BLaER1 treated with 17β-estradiol and CSF1 and Interleukin-3, amounts not matched to agents 10 nM and 100 nM (cell line): ENCODE measurements at regions not wholly inside any gene's neighbourhood (a gene's known extent, or its start where the extent isn't known, plus 50 kb on each side); places are given as distances from the start of the nearest gene placed in this dataset.

Experiments
- H3K27ac ChIP-seq, 11 experiments: shearing (Covaris generic); formaldehyde crosslinking; 2 replicates each; pipeline ENCODE4 v1.8.1; 2022
- H3K27me3 ChIP-seq, 11 experiments: shearing (Covaris generic); formaldehyde crosslinking; 2 replicates each; pipeline ENCODE4 v1.8.1; 2022
- H3K36me3 ChIP-seq, 11 experiments: shearing (Covaris generic); formaldehyde crosslinking; 2 replicates each; pipeline ENCODE4 v1.8.1; 2022
- H3K4me1 ChIP-seq, 10 experiments: shearing (Covaris generic); formaldehyde crosslinking; 2 replicates each; pipeline ENCODE4 v1.8.1; 2022
- H3K4me2 ChIP-seq, 11 experiments: shearing (Covaris generic); formaldehyde crosslinking; 2 replicates each; pipeline ENCODE4 v1.8.1; 2022
- H3K4me3 ChIP-seq, 10 experiments: shearing (Covaris generic); formaldehyde crosslinking; 2 replicates each; pipeline ENCODE4 v1.8.1; 2022
- H3K9ac ChIP-seq, 11 experiments: shearing (Covaris generic); formaldehyde crosslinking; 2 replicates each; pipeline ENCODE4 v1.8.1; 2022
- H3K9me3 ChIP-seq, 11 experiments: shearing (Covaris generic); formaldehyde crosslinking; replicated peaks in 1 of 11; 2 replicates each; pipeline ENCODE4 v1.8.1; 2022
- H4K20me1 ChIP-seq, 11 experiments: shearing (Covaris generic); formaldehyde crosslinking; 2 replicates each; pipeline ENCODE4 v1.8.1; 2022
- Cebpa-rat ChIP-seq, 11 experiments: shearing (Covaris generic); IDR thresholded peaks; 2 replicates each; pipeline ENCODE4 v1.8.1; 2022

GRCh38 chr3:62965311-62965710 lies 90.1 kb upstream of the CADPS start:
- peak overlapping the region in 6 of 11 experiments; percentile 14 to 66 (median 44); a peak in 11 of 22 replicates for H3K4me2 ChIP-seq
- no peak for TF ChIP-seq Cebpa-rat (IDR thresholded peaks at IDR 0.05)
- no peak overlapping the region for H3K9ac ChIP-seq
- H3K4me3 ChIP-seq: no peak overlapping the region
- H4K20me1 ChIP-seq: no peaks in the 10 kb centered on the region
- peaks cover 0 to 29% (median 3%) of the 10 kb centered on the region in 10 experiments; a peak in 11 of 20 replicates for H3K4me1 ChIP-seq
- no peaks in the 10 kb centered on the region for H3K27me3 ChIP-seq
- H3K27ac ChIP-seq: peak overlapping the region in 3 of 11 experiments; percentile 15 to 46 (median 41); a peak in 4 of 22 replicates
- H3K36me3 ChIP-seq: no peaks in the 10 kb centered on the region
- no peaks in the 10 kb centered on the region for H3K9me3 ChIP-seq

GRCh38 chr3:62968128-62968527 lies 92.9 kb upstream of the CADPS start:
- no peak overlapping the region for H3K27ac ChIP-seq
- no peaks in the 10 kb centered on the region for H3K27me3 ChIP-seq
- H3K9ac ChIP-seq: no peak overlapping the region
- H3K9me3 ChIP-seq: no peaks in the 10 kb centered on the region
- peak overlapping the region in 3 of 11 experiments; percentile 42 to 68 (median 43); a peak in 6 of 22 replicates for H3K4me2 ChIP-seq
- no peak overlapping the region for H3K4me3 ChIP-seq
- H3K4me1 ChIP-seq: peaks cover 0 to 29% (median 3%) of the 10 kb centered on the region in 10 experiments; a peak in 11 of 20 replicates
- H3K36me3 ChIP-seq: no peaks in the 10 kb centered on the region
- no peak for TF ChIP-seq Cebpa-rat (IDR thresholded peaks at IDR 0.05)
- no peaks in the 10 kb centered on the region for H4K20me1 ChIP-seq

- TF ChIP-seq Cebpa-rat (IDR thresholded peaks at IDR 0.05): no peak
- no peak overlapping the region for H3K4me3 ChIP-seq
Observed at GRCh38 chr3:62970648-62971047, 95.4 kb upstream of the CADPS start.

GRCh38 chr3:62975566-62975965 lies 100.3 kb upstream of the CADPS start:
- Histone ChIP-seq H3K27ac (no peak overlapping the region), H3K4me1 (no peaks in the 10 kb centered on the region), H3K9me3 (no peaks in the 10 kb centered on the region), H3K9ac (no peak overlapping the region), H3K27me3 (no peaks in the 10 kb centered on the region), H3K4me2 (no peak overlapping the region), H3K4me3 (no peak overlapping the region), H3K36me3 (no peaks in the 10 kb centered on the region), H4K20me1 (no peaks in the 10 kb centered on the region)
- no peak for TF ChIP-seq Cebpa-rat (IDR thresholded peaks at IDR 0.05)

More at GRCh38 chr3:62970648-62971047, 95.4 kb upstream of the CADPS start:
- no peak overlapping the region for H3K27ac ChIP-seq
- H4K20me1 ChIP-seq: no peaks in the 10 kb centered on the region
- H3K9me3 ChIP-seq: no peaks in the 10 kb centered on the region
- no peaks in the 10 kb centered on the region for H3K27me3 ChIP-seq
- H3K4me1 ChIP-seq: peaks cover 0 to 16% (median 0%) of the 10 kb centered on the region in 10 experiments; a peak in 7 of 20 replicates
- H3K9ac ChIP-seq: no peak overlapping the region
- H3K4me2 ChIP-seq: no peak overlapping the region
- no peaks in the 10 kb centered on the region for H3K36me3 ChIP-seq

GRCh38 chr3:62981962-62982361 lies 106.7 kb upstream of the CADPS start:
- no peak overlapping the region for H3K9ac ChIP-seq
- H3K4me3 ChIP-seq: no peak overlapping the region
- no peaks in the 10 kb centered on the region for H3K36me3 ChIP-seq
- no peak for TF ChIP-seq Cebpa-rat (IDR thresholded peaks at IDR 0.05)
- no peaks in the 10 kb centered on the region for H3K27me3 ChIP-seq
- 0 out of 20 replicates have a peak, but pooled peaks cover 0 to 3% (median 0%) of the 10 kb centered on the region in 10 experiments for H3K4me1 ChIP-seq
- no peaks in the 10 kb centered on the region for H3K9me3 ChIP-seq
- no peak overlapping the region for H3K27ac ChIP-seq
- H3K4me2 ChIP-seq: no peak overlapping the region
- H4K20me1 ChIP-seq: no peaks in the 10 kb centered on the region

GRCh38 chr3:62982795-62983455 lies 107.7 kb upstream of the CADPS start:
- TF ChIP-seq Cebpa-rat (IDR thresholded peaks at IDR 0.05): no peak
- Histone ChIP-seq H3K9ac (no peak overlapping the region), H3K27me3 (no peaks in the 10 kb centered on the region), H3K27ac (no peak overlapping the region), H3K4me2 (no peak overlapping the region), H3K36me3 (no peaks in the 10 kb centered on the region), H3K9me3 (no peaks in the 10 kb centered on the region), H4K20me1 (no peaks in the 10 kb centered on the region), H3K4me3 (no peak overlapping the region), H3K4me1 (0 out of 20 replicates have a peak, but pooled peaks cover 0 to 3% (median 0%) of the 10 kb centered on the region in 10 experiments)

GRCh38 chr3:62986061-62986460 lies 110.8 kb upstream of the CADPS start:
- no peaks in the 10 kb centered on the region for H4K20me1 ChIP-seq
- TF ChIP-seq Cebpa-rat (IDR thresholded peaks at IDR 0.05): no peak
- H3K9me3 ChIP-seq: no peaks in the 10 kb centered on the region
- no peaks in the 10 kb centered on the region for H3K36me3 ChIP-seq
- no peak overlapping the region for H3K4me3 ChIP-seq
- no peak overlapping the region for H3K27ac ChIP-seq
- no peak overlapping the region for H3K9ac ChIP-seq
- H3K4me1 ChIP-seq: peaks cover 0 to 11% (median 0%) of the 10 kb centered on the region in 10 experiments; a peak in 4 of 20 replicates
- no peaks in the 10 kb centered on the region for H3K27me3 ChIP-seq
- H3K4me2 ChIP-seq: no peak overlapping the region

- Histone ChIP-seq H3K9me3 (no peaks in the 10 kb centered on the region), H4K20me1 (no peaks in the 10 kb centered on the region), H3K9ac (no peak overlapping the region), H3K4me2 (no peak overlapping the region), H3K4me3 (no peak overlapping the region), H3K27ac (no peak overlapping the region), H3K27me3 (no peaks in the 10 kb centered on the region), H3K4me1 (peaks cover 0 to 13% (median 0%) of the 10 kb centered on the region in 10 experiments; a peak in 4 of 20 replicates), H3K36me3 (no peaks in the 10 kb centered on the region)
- TF ChIP-seq Cebpa-rat (IDR thresholded peaks at IDR 0.05): no peak
Observed at GRCh38 chr3:62987721-62988120, 112.5 kb upstream of the CADPS start.

GRCh38 chr3:62990704-62991413 lies 115.6 kb upstream of the CADPS start:
- H3K4me2 ChIP-seq: peak overlapping the region in 5 of 11 experiments; percentile 0 to 29 (median 11); a peak in 3 of 22 replicates
- no peak overlapping the region for H3K4me3 ChIP-seq
- no peaks in the 10 kb centered on the region for H3K9me3 ChIP-seq
- no peak overlapping the region; a peak in 1 of 22 replicates for H3K27ac ChIP-seq
- no peaks in the 10 kb centered on the region for H3K27me3 ChIP-seq
- no peak overlapping the region for H3K9ac ChIP-seq
- H3K4me1 ChIP-seq: peaks cover 0 to 13% (median 0%) of the 10 kb centered on the region in 10 experiments; a peak in 4 of 20 replicates
- H4K20me1 ChIP-seq: no peaks in the 10 kb centered on the region
- TF ChIP-seq Cebpa-rat (IDR thresholded peaks at IDR 0.05): no peak
- H3K36me3 ChIP-seq: no peaks in the 10 kb centered on the region
